GM13977 (cell line): ENCODE measurements at regions not wholly inside any gene's neighbourhood (a gene's known extent, or its start where the extent isn't known, plus 50 kb on each side); places are given as distances from the start of the nearest gene placed in this dataset.

Experiments used
- DNase-seq: peaks from one replicate; pipeline ENCODE4 v3.0.0; 2012; ENCODE audit warnings: low spot score
- in situ Hi-C: fragments of 300-500 bp; cut with MboI; formaldehyde crosslinking; loops from one replicate; pipeline ENCODE4 v1.12.0; 2022; ENCODE audit warnings: low sequenced_read_pairs, low pct_unique_long_range_greater_than_20kb, mixed read lengths, inconsistent platforms; ENCODE audit not compliant: unreplicated experiment
- TF ChIP-seq, protein P1 (sequence below): IDR thresholded peaks from 2 replicates; pipeline ENCODE4 v1.5.1; 2012; ENCODE audit warnings: mild to moderate bottlenecking, control low read depth; ENCODE audit not compliant: insufficient read depth; ENCODE audit errors: extremely low read depth, missing control alignments

DNA sequence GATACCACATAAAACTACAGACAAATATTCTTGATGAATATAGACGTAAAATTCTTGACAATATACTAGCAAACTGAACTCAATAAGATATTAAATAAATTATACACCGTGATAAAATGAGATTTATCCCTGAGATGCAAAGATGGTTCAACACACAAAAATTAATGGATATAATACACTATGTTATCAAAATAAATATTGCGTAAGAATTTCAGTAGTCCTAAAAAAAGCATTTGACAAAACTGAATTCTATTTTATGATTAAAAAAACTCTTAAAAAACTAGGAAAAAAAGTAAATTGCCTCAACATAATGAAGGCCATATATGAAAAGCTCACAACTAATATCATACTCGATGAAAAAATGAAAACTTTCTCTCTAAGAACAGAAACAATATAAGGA is 472.3 kb upstream of the GRIA1 start:
- TF ChIP-seq, protein P1, sequence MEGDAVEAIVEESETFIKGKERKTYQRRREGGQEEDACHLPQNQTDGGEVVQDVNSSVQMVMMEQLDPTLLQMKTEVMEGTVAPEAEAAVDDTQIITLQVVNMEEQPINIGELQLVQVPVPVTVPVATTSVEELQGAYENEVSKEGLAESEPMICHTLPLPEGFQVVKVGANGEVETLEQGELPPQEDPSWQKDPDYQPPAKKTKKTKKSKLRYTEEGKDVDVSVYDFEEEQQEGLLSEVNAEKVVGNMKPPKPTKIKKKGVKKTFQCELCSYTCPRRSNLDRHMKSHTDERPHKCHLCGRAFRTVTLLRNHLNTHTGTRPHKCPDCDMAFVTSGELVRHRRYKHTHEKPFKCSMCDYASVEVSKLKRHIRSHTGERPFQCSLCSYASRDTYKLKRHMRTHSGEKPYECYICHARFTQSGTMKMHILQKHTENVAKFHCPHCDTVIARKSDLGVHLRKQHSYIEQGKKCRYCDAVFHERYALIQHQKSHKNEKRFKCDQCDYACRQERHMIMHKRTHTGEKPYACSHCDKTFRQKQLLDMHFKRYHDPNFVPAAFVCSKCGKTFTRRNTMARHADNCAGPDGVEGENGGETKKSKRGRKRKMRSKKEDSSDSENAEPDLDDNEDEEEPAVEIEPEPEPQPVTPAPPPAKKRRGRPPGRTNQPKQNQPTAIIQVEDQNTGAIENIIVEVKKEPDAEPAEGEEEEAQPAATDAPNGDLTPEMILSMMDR = no peak
- DNase-seq = no peak
- in situ Hi-C loops = no loop called here

DNA sequence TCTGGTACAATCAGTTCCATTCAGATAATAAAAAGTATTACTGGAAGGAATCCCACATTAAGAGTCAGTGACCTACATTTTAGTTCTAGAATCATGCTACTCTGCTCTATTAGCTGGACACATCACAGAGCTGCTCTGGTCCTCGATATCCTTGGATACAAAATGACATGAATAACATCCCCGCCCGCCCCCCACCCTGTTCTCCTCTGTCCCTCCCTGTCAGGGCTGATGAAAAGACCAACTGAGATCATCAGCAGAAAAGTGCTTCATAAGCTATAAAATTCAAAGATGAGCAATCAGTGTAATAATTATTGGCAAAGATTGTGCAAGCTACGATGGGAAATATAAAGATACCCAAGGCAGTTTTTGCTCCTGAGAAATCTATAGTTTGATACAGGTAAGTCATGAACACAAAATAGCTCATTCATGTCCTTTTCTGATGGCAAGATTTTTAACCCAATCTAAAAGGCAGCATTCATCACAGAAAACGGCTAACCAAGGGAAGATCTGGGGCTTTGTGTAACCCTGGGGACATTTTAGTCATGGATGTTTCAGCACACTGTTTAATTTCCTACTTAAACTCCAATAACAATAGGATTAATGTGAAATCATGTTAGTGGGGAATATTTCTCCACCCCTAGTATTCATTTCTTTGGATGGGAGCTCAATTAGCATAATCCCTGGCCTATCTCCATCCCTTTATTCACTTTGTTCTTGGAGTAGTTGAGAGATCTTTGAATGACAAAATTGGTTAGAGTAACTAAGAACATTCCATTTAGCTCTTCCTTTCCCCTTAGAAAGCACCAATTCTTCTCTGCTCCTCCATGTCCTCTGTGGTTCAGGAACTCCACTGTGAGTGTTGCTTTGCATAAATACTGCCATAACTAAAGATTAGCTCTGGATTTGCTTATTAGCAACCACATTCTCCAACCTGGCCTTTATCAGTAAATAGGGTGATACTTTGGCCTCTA is 459.4 kb upstream of the GRIA1 start:
- in situ Hi-C loops = no loop called here
- no peak for DNase-seq
- TF ChIP-seq, protein P1 = no peak

DNA sequence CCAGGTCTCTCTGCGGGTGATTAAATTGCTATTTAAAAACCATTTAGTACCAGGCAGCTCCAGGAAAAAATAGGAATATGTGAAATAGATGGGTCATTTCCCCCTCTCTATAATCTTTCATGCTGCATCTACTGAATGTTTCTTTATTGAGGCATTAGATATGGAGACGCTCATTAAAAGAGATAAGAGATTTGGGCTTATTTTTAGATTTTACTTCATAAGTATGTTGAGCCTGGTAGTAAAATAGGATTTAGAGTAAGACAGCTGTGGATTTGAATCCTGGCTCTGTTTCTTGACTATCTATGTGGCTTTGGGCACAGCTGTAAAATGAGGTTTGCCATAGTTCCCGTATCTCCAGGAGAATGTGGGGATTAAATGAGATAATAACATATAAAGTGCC is 451.0 kb upstream of the GRIA1 start:
- TF ChIP-seq, protein P1 = no peak
- DNase-seq = no peak
- in situ Hi-C loops = no loop called here

DNA sequence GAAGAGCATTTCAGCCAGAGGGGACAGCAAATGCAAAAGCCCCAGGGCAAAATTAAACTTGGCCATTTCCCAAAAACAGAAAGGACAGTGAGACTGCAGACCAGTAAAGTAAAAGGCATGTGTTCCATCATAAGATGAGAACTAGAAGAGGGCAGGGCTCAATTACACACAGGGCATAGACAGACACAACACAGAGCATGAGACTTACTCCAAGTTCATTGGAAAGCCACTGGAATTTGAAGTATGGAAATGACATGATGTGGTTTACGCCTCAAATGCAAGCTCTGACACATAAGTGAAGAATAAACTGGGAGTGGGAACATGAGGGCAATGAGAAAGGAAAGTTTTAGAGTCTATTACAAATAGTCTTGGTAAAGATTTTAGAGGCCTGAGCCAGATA is 446.6 kb upstream of the GRIA1 start:
- DNase-seq = no peak
- in situ Hi-C loops = no loop called here
- TF ChIP-seq, protein P1 = no peak

DNA sequence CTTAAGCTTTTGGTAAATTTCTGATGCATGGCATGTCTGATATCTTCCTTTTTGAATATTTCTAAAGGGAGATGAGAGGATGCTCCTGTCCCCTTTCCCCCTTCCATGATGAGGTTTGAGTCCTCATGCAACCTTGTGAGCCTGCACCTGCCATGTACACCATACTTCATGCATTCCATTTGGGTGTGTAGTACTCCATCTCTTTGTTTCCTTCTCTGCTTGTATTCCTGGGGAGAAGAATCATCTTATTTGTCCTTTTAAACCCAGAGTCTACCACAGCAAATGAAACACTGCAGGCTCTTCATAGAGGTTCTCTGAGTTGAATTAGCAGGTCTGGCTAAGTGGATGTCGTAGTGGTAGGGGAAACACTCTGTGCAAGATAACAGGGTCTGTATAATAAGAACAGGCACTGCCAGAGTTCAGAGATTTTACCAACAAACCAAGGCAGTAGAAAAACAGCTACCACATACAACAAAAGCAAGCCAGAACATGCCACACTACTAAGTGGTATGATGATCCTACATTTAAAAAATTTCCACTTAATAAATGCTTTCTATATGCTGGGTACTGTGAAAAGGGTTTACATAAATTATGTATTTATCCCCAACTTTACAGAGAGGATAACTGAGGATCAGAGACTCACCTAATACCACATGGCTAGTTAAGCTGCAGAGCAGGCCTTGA is 439.8 kb upstream of the GRIA1 start:
- TF ChIP-seq, protein P1 = no peak
- no peak for DNase-seq
- in situ Hi-C loops = no loop called here

DNA sequence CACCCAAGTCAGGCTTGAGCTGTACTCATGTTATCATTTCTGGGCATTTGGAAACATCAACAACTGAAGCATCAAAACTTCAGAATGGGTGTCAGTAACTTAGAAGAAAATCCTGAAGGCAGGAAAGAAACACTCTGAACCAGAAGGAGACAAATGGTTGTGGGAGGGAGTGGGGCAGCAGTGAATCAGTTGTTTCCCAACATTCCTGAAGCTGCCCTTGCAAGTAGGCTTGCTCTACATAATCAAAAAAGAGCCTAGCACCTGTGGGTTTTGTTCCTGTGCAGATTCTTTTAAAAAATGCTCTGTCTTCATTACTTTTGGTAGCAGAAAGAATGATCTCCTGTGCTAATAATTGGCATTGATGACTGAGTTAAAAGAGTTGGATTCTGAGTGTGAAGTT is 424.2 kb upstream of the GRIA1 start:
- in situ Hi-C loops = no loop called here
- DNase-seq = no peak
- TF ChIP-seq, protein P1 = no peak
